ENCODE measurements at regions not wholly inside any gene's neighbourhood (a gene's known extent, or its start where the extent isn't known, plus 50 kb on each side); places are given as distances from the start of the nearest gene placed in this dataset.
"Not testable (repeated sequence)": the region's sequence is repeated elsewhere in the genome, so short reads cannot be mapped to it uniquely, and the experiment has no call there.

DNA sequence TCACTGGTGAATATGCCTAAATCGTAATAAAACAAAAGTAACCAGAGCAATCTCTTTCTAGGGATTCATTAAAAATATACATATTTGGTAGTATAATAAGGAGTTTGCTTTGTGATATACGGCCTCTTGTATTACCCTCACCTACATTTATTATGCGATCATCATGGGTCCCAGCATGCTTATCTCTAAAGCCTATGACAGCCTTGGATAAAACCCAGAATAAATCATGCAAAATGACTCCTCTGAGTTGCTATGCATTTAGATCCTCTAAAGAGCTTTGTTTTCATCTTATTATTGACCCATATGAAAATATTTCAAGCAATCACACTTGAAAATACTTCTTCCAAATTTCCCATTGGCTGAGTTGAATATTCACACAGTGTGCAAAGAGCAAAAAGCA lies 432.3 kb downstream of the SUCLG1 start:
- no peak for ATAC-seq
- DNase-seq (ENCODE audit: missing footprints) = no peak
- intact Hi-C loops (cut with DNase I) = no loop called here

DNA sequence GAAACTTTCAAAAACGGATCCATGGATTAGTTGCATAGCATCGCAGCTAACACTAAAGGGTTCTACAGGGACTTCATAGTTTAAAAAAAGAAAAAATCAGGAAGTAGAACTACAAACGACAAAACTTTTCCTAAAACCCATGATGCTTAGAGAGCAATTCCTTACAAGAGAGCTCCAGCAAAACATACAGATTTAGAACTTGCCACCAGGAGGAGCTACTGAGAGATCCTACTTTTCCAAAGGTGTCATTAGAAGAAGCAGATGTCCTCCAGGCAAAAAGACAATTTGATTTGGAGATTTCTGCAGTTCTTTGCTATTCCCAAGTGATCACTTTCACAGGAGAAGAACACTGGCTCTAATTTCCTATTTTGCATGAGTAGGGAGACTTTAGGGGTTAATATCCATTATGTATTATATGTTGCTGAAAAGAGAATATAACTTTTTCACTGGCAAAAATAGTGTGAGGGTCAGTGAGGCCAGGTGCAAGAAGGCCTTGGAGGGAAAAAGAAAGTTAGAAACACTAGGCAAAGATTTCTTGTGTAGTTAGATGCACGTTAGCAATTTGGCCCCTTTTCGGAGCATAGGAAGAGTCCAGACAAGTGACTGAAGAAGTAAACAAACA lies 436.2 kb downstream of the SUCLG1 start:
- no peak for ATAC-seq
- no peak for DNase-seq (ENCODE audit: missing footprints)
- intact Hi-C loops (cut with DNase I) = loop anchor here (5.0 kb wide), 1 partner anchor 294 kb away; no protein-coding TSS in a partner anchor

DNA sequence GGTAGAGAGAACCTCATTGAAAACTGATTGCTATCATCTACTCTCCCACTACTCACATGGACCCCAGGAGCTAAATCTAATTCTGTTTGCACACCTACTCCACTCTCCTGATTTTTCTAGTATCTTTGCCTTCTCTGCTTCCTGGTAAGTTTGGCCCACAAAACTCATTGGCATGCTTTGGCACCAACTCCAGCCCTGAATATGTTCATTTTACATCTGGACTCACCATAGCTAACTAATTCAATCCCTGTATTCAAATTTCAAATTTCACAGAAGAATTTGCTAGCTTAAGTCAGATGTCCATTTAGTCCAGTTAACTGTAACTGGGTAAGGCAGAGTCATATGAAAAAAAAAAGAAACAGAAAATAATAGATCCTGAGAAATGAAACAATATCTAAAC lies 442.1 kb downstream of the SUCLG1 start:
- ATAC-seq (no peak), DNase-seq (ENCODE audit: missing footprints) (no peak)
- intact Hi-C loops (cut with DNase I) = no loop called here

DNA sequence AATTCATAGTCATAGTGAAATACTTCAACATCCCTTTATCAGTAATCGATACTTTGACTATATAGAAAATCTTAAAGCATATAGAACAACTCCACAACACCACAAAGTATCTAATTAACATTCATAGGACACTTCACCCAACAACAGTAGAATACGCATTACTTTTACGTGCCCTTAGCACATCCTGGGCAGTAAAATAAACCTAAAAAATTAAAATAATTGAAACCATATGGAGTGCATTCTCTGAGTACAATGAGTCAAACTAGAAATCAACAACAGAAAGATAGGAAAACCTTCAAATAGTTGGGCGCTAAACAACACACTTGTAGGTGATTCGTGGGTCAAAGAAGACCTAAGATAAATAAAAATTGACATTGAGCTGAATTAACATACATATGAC lies 442.9 kb downstream of the SUCLG1 start:
- intact Hi-C loops (cut with DNase I) = no loop called here

DNA sequence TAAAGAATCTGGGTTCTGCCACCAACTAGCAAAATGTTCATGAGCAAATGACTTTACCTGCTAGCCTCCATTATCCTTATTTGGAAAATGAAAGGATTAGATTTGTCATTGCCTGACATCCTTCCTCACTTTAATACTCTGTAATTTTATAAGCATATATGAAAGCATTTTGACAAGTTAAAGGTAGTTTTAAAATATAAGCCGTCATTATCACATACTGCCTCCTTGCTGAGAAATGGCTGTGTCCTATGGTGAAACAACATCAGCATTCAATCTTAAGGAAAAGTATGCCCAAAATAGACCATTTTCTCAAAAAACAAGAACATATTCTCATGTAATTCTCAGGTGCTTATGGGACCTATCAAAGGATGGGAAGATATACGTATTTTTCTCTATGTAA lies 461.2 kb downstream of the SUCLG1 start:
- ATAC-seq = no peak
- no peak for DNase-seq (ENCODE audit: missing footprints)
- intact Hi-C loops (cut with DNase I) = no loop called here

More for the DNA sequence above, 442.9 kb downstream of the SUCLG1 start:
- DNase-seq (ENCODE audit: missing footprints) (no peak), ATAC-seq (no peak)

DNA sequence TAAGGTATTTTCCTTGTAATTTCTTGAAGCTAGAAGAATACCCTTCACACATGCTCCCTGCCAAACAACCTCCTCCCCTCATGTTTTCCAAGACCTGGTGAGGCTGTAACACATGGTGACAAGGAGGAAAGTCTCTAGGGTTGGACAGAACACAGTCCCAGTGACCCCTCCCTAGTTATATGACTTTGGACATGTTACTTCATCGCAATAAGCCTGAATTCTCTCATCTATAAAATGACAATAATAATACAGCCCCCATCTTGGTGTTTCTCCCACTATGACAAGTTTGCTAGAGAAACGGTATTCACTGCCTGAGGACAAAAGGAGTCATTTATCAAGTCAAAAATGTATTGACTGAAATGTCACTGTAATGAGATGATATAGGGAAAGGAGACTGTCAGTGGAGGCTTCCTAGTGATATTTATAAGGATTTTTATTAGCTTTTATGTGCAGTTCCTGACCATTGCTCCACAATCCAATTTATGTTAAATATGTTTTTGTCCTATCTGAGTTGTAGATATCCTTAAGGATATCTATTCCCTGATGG lies 464.4 kb downstream of the SUCLG1 start:
- no peak for ATAC-seq
- intact Hi-C loops (cut with DNase I) = no loop called here
- no peak for DNase-seq (ENCODE audit: missing footprints)

DNA sequence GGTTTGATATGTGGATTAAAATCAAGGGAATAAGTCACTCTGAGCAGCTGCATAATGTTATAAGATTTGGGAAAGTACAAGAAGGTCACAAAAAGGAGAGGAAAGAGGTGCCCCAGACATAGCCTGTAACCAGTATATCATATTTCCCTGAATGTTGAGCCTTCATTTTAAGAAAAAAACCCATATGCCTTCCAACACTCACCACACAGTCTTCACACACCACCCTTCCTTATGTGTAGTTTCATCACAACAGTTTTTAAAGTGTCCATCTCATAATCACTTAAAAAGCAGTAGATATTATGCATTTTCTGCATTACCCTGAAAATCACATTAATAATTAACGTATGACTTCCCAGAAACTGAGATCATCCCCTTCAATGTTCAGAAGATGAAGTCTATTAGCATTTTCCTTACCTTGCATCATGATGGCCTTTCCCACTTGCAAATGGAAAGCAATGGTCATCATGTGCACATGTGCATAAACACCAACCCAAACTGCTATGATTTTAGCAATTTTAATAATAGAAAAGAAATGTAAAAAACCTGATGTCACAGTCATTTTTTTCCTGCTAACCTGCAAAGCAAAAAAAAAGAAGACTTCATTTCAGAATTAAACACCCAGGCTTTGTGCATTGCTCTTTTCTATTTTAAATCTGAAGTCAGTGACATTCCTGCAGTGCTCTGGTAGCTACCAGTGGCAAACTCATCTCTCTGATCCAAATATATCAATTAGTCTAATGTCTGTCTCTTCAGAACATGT lies 465.0 kb downstream of the SUCLG1 start:
- ATAC-seq = no peak
- no peak for DNase-seq (ENCODE audit: missing footprints)
- intact Hi-C loops (cut with DNase I) = no loop called here

DNA sequence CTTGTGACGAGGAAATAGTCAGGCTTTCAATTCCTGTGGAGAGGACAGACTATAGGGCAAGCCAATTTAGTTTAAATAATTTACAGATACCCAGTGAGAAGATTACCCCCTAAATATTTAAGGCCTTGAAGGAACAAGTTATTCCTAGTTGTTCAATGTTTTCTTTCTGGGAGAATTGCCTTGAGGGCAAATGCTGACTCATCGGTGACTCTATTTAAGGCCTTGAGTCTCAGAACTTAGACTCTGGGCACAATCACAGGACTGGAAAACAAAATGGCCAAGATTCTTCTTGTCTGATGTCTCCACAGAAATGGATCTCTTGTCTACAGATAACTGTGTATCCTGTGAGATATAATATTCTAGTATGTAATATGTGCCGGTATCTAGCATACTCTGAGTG lies 467.1 kb downstream of the SUCLG1 start:
- ATAC-seq (no peak), DNase-seq (ENCODE audit: missing footprints) (no peak)
- intact Hi-C loops (cut with DNase I) = no loop called here

DNA sequence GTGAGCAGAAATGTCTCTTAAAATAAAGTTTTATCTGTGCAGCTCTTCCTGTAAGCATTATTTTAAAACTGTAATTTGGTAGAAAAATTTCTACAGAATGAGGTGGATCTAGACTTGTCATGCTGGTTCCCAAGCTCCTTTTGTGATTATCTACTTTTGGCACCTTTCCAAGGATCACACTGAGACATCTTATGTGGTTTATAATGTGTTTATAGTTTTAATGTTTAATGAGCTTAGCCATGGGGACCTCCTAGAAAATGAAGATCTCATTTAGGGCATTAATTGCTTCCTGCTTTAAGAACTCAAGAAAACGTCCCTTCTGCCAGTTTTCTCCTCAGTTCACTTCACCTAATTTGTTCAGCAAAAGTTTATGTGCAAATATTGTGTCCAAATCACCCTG lies 468.4 kb downstream of the SUCLG1 start:
- ATAC-seq (no peak), DNase-seq (ENCODE audit: missing footprints) (no peak)
- intact Hi-C loops (cut with DNase I) = no loop called here

DNA sequence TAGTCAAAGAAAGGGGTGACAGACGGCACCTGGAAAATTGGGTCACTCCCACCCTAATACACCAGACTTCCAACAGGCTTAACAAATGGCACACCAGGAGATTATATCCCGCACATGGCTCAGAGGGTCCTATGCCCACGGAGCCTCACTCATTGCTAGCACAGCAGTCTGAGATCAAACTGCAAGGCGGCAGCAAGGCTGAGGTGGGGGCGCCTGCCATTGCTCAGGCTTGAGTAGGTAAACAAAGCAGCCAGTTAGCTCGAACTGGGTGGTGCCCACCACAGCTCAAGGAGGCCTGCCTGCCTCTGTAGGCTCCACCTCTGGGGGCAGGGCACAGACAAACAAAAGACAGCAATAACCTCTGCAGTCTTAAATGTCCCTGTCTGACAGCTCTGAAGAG lies 482.5 kb downstream of the SUCLG1 start:
- intact Hi-C loops (cut with DNase I); DNase-seq (ENCODE audit: missing footprints); ATAC-seq: not testable (repeated sequence)

DNA sequence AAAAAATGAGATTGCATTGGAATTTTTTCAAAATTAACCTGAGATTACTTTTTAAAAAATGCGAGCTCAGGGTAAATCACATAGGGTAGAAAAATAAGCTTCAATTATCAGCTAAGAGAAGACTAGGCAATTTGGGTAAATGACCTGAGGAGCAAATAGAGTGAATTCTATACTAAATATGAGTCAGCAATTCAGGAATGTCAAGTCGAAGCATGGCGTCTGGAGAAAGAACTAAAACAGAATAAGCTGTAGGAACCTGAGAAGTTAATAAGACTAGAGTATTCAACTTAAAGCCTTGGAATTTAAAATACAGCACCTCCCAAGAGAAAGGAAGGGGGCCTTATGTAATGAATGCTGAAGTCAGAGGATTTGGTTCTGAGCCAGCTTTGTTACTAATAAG lies 487.0 kb downstream of the SUCLG1 start:
- intact Hi-C loops (cut with DNase I) = no loop called here
- no peak for DNase-seq (ENCODE audit: missing footprints)
- ATAC-seq = no peak

DNA sequence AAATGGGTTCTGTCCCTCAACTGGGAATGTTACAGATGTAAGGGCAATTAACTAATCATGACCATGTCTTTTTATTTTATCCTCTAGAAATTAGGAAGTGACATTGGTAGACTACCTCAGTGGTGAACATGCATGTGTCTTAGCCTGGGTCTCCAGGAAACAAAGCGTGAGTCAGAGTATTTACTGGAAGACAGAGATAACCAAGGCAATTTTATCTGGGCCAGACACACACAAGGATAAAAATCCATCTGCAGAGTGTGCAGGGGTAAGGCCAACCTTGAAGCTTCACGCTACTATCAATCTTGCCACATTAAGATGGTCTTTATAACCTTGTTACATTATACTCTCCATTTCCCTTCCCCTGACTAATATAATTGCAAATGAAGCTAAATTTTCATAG lies 487.5 kb downstream of the SUCLG1 start:
- intact Hi-C loops (cut with DNase I) = no loop called here
- ATAC-seq (no peak), DNase-seq (ENCODE audit: missing footprints) (no peak)

DNA sequence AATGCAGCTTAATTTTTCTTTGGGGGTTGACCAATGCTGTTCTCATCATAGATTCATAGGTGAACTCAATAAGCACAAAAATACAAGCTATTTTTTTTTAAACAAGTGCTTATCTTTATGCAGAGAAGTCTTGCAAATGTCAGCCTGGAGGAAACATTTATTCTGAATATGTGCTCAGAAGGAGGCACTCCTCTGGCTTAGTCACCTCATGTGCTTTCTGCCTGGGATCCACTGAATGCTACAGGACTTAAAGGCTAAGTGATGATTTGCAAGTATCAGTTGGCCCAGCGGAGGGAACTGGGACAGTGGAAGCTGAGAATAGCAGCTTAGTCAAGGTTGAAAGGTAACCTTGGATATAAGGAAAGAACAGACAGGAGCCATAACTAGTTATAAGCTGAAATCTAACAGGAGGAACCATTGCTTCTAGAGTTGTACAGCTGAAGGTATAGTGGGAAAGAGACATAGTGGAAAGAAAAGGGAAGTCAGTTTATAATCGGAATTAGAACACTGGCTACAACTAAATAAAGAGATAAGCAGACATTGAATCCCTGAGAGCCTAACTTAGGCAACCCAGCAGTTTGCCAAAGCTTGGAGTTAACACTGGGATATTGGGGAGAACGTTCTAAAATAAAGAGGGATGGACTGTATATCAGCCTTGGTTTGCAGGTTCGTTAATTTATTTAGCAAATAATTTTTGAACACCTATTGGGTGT lies 488.7 kb downstream of the SUCLG1 start:
- ATAC-seq = no peak
- intact Hi-C loops (cut with DNase I) = no loop called here
- no peak for DNase-seq (ENCODE audit: missing footprints)

DNA sequence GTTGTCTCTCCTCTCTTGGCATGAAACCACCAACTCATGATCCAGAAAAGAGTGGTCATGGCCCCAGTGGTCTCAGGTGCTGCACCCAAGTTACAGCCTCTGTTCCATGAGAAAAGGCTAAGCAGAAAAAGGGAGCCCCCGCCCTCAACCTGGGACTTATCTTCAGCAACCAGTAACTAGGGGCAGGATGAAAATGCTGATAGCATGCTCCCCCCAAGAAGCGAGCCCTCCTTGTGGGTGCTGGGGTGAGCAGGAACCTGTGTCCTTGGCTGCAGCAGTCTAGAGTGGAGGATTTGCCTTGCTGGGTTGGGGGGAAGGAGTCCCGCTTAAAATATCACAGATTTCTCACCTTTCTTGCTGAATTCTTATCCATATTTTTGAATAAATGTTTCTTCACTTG lies 490.0 kb downstream of the SUCLG1 start:
- ATAC-seq (no peak), DNase-seq (ENCODE audit: missing footprints) (no peak)
- intact Hi-C loops (cut with DNase I) = no loop called here

DNA sequence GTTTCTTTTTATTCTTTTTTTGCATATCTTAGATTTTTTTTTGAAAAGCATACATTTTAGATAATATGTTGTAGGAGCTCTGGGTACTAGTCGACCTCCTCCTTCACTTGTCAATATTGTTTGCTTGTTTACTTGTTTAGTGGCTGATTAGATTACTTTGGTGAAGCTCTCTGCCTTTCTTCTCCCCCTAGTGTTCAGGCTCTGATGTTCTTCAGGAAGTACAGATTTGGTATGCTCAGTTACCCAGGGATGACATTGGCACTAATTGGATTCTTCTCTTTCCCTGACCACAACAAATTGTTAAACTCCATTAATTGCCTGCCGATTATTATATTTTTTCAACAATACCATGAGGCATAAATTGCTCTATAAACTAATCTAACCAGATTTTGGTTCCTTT lies 491.2 kb downstream of the SUCLG1 start:
- intact Hi-C loops (cut with DNase I) = no loop called here
- ATAC-seq (no peak), DNase-seq (ENCODE audit: missing footprints) (no peak)

DNA sequence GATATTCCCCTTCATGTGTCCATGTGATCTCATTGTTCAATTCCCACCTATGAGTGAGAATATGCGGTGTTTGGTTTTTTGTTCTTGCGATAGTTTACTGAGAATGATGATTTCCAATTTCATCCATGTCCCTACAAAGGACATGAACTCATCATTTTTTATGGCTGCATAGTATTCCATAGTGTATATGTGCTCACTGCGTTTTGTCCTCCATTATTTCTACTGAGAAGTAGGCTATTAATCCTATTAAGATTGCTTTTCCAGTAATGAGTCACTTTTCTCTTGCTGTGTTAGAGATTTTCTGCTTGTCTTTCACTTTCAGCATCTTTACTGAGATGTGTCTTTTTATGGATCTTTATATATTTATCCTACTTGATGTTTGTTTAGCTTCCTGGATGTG lies 492.1 kb downstream of the SUCLG1 start:
- intact Hi-C loops (cut with DNase I); ATAC-seq; DNase-seq (ENCODE audit: missing footprints): not testable (repeated sequence)

DNA sequence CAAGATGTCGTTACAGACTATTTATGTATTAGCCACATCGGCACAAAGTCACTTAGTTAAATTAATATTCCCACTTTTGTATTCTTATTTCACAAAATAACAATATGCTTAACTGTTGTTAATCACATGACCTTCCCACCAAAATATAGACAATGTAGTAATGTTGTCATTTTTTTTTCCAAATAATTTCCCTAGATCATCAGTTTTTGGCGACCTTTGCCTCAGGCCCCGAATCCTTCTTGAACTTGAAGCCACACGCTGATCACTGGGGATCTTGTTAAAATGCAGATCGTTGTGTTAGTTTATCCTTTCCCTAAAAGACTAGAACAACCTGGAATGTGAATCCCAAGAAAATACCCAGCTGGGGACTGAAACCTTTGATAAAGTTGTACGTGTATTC lies 497.6 kb downstream of the SUCLG1 start:
- intact Hi-C loops (cut with DNase I) = no loop called here
- ATAC-seq = no peak
- no peak for DNase-seq (ENCODE audit: missing footprints)

DNA sequence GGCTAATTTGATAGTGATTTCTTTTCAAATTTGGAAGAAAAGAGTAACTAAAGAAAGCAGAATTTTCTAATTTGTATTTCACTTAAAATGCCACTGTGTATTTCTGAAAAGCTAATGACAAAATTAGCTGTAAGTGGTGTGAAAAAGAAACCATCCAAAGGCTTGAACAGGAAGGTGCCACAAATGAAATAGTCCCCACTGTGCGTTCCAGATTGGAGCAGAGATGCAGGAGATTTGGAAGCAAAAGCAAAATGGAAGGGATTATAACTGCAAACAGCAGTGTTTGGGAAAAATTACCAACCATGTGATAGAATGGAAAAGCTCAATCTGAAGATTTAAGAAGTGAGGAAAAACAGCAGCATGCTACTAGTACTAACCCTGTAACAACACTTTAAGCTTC lies 498.7 kb downstream of the SUCLG1 start:
- ATAC-seq = no peak
- no peak for DNase-seq (ENCODE audit: missing footprints)
- intact Hi-C loops (cut with DNase I) = no loop called here

DNA sequence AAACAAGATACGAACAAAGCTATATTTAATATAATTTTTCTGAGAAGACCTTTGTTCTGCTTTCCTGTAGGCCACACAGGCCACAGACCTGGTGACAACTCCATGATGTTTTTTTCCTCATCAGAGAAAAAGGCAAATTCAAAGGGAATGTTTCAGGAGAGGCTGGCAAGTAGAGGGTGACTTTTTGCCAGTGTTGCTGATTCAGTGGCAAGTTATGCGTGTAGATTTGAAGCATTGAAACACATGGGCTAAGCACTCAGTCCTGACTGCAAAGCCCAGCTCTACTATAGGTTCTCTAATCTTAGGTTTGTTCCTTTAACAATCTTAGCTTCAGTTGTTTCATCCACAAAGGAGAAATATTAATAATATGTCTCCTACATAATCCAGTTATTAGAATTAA lies 499.8 kb downstream of the SUCLG1 start:
- DNase-seq (ENCODE audit: missing footprints) (no peak), ATAC-seq (no peak)
- intact Hi-C loops (cut with DNase I) = no loop called here

DNA sequence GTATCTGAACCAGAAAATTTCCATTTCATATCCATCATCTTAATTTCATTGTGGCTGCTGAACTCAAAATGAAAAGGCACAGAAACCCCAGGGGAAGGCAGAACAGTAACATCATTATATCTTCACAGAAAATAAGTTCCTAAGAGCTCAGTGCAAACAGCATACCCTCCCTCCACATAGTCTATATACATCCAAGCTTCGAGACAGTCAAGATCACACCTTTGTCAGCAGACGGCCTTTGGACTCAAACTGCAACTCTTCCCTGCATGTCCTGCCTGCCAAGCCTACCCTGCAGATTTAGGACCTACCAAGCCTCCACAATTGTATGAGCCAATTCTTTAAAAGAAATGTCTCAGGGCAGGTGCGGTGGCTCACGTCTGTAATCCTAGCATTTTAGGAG lies 502.1 kb downstream of the SUCLG1 start:
- no peak for DNase-seq (ENCODE audit: missing footprints)
- ATAC-seq = no peak
- intact Hi-C loops (cut with DNase I) = no loop called here
